GM12864 (cell line): ENCODE measurements at regions not wholly inside any gene's neighbourhood (a gene's known extent, or its start where the extent isn't known, plus 50 kb on each side); places are given as distances from the start of the nearest gene placed in this dataset.

Source experiments
- DNase-seq: peaks from one replicate; pipeline ENCODE4 v3.0.0-alpha.2; 2011; ENCODE audit warnings: low read depth
- H3K4me3 ChIP-seq: 2 replicates; pipeline ENCODE4 v1.5.1; 2011; ENCODE audit warnings: mild to moderate bottlenecking, low read depth, low read length, control low read depth
- TF ChIP-seq, protein P1 (sequence below): IDR thresholded peaks from 2 replicates; pipeline ENCODE4 v1.5.1; 2011; ENCODE audit warnings: low read depth, mild to moderate bottlenecking, moderate library complexity, low read length, control low read depth, inconsistent platforms; ENCODE audit errors: missing control alignments

DNA sequence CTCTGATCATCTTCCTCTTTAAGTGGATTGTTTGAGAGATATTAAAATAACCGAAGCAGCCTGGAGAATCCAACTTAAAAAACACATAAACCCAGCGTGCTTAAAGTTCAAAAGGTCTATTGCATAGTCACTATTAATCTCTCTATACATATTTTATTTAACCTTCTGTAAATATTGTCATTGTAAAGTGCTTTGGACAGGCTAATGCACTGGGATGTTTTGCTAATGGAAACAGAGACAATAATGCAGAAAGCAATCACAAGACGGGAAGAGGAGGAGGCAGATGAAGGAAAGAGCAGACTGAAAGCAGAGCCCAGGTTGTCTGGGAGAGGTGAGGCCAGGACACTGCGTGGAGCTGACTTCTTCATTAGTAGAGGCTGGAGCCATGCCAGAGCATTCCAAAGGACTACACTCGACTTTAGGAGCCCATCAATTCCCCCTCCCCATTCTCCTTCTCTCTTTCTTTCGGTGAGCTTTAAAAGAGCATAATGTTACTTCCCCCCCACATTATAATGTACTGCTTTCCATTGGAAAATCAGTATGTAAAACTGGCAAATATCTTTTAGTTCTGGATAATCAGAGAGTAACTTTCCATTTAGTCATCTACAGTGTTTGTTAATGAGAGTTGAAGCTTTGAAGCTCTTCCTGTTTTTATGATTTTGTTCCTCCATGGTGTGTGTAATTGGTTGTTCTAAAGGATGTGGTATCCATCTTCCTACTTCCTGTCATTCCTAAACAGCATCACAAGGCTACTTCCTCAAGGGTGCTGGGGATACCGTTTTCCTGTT lies 307.3 kb upstream of the MPDZ start:
- TF ChIP-seq, protein P1, sequence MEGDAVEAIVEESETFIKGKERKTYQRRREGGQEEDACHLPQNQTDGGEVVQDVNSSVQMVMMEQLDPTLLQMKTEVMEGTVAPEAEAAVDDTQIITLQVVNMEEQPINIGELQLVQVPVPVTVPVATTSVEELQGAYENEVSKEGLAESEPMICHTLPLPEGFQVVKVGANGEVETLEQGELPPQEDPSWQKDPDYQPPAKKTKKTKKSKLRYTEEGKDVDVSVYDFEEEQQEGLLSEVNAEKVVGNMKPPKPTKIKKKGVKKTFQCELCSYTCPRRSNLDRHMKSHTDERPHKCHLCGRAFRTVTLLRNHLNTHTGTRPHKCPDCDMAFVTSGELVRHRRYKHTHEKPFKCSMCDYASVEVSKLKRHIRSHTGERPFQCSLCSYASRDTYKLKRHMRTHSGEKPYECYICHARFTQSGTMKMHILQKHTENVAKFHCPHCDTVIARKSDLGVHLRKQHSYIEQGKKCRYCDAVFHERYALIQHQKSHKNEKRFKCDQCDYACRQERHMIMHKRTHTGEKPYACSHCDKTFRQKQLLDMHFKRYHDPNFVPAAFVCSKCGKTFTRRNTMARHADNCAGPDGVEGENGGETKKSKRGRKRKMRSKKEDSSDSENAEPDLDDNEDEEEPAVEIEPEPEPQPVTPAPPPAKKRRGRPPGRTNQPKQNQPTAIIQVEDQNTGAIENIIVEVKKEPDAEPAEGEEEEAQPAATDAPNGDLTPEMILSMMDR, result no peak
- no peak overlapping the region for H3K4me3 ChIP-seq
- no peak for DNase-seq

DNA sequence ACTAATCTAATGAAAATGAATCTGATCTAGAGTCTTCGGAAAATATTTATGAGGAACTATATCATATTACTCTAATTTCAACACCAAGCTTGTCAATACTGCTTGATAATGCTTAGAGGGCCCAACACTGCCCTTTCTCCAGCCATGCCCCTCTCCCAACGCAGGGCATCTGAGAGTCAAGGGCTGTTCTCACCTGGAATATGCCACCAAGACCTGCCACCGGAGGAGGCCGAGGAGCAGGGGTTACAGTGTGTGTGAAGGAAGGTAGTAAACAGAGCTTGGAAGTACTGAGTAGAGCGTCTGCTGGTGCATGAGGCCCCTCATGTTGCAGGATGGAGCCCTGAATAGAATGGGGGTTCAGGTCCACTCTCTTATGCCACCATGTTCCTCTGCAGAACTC lies 301.3 kb upstream of the MPDZ start:
- no peak overlapping the region for H3K4me3 ChIP-seq
- DNase-seq, result no peak
- TF ChIP-seq, protein P1, result no peak

DNA sequence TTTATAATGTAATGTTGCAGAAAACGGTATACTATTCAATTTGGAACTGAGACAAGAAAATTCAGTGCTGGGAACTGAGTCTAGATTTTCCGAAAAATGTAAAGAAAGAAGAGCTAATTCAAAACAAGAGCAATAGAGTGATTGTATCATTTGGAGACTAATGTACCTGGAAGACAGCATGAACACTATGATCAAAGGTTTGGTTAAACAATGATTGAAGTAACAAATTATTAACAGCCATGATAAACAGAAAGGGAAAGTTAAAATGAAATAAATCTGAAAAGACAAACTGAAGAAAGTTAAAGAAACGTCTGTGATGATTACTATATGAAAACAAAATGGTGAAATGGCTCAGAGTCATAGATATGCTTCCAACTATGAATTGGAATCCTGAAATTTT lies 300.6 kb upstream of the MPDZ start:
- no peak for DNase-seq
- H3K4me3 ChIP-seq, result no peak overlapping the region
- TF ChIP-seq, protein P1, result no peak

DNA sequence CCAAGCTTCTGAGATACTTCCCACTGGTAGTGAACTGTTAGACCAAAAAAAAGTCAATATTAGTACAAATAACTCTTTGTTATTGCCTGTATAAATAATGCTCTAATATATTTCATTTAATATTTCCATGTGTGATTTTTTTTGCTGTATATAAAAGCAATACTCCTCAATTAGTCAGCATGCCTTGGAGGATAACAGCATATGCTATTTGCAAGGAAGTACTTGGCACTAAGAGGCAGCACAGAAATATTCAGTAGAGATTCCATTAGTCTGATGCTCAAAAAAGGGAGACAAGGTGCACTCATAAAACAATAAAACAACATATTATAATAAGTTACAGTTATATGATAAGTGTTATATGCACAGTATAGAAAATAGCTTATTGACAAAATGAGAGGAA lies 296.6 kb upstream of the MPDZ start:
- TF ChIP-seq, protein P1, result no peak
- H3K4me3 ChIP-seq, result no peak overlapping the region
- DNase-seq, result no peak

DNA sequence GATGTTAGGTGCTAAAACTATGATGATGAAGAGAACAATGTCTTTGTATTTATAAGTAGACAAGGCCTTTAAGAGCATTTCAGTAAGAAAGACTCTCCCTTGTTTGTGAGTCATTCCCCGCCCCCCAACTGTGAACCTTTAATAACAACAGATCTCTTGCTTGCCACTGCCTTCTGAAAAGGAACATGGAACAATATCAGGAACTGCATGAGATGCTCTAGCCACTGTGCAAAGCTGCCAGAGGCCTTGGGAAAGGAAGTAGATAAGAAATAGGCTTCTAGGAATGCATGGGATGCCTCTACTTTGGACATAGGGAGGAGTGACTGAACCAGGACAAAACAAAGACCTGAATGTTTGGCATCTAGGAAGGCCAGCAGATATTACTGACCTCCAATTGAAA lies 296.1 kb upstream of the MPDZ start:
- no peak for DNase-seq
- no peak overlapping the region for H3K4me3 ChIP-seq
- TF ChIP-seq, protein P1, result no peak

DNA sequence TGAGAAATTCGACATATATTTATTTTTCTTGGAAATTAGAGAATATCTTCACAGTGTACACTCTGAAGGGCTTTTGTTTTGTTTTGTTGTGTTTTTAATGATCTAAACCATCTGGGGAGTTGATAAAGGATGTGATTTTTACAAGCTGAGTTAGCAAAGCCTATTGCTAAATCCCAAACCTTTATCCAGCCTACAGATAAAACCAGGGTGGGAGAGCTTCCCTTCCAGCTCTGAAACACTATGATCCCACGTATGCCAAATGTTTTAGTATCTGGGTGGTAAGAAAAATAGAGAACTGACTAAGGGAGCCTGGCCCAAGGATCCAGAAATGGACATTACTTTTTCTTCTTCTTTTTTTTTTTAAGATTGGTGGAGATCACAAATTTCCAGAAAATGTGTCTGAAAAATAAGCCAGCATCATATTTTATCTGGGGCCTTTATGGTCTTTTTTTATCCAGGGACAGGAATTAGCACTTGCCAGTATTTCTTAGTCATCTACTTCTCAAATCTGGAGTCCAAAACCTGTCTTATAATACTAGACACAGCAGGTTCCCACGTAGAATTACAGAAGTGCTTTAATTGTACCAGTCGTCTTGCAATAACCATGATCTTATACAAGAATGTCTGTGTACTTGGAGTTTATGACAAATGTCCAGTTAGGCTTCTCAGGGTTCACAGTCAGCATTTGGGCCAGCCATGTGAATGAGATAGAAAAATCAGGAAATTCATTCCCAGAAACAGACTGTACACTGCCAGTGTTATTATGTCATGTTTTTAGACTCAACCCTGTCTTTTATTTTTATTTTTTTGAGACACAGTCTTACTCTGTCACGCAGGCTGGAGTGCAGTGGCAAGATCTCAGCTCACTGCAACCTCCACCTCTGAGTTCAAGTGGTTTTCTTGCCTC lies 290.8 kb upstream of the MPDZ start:
- DNase-seq, result no peak
- H3K4me3 ChIP-seq, result no peak overlapping the region
- TF ChIP-seq, protein P1, result no peak
